K562 (cell line): ENCODE measurements at regions not wholly inside any gene's neighbourhood (a gene's known extent, or its start where the extent isn't known, plus 50 kb on each side); places are given as distances from the start of the nearest gene placed in this dataset.

Experiments
- CEBPG ChIP-seq, 3 experiments: fragments of 200-800 bp in 1 of 3; sonication (Bioruptor generic) in 1 of 3; sonication (generic) in 1 of 3; formaldehyde crosslinking in 1 of 3; IDR thresholded peaks in 2 of 3; conservative IDR thresholded peaks in 1 of 3; 2 replicates each; pipeline versions ENCODE4 v1.6.1 to v1.8.0; 2016 to 2022; ENCODE audit warnings: missing compliant biosample characterization in 2 of 3, missing genetic modification characterization in 2 of 3, mild to moderate bottlenecking in 1 of 3, missing genetic modification reagents in 1 of 3
- GMEB1 ChIP-seq: fragments of 250-450 bp; sonication (Bioruptor Pico); IDR thresholded peaks from 2 replicates; pipeline ENCODE4 v1.4.0; 2020; ENCODE audit warnings: mild to moderate bottlenecking
- MGA ChIP-seq: fragments of 450-650 bp; IDR thresholded peaks from 2 replicates; pipeline ENCODE4 v1.6.1; 2016; ENCODE audit warnings: mild to moderate bottlenecking, moderate library complexity
- POLR2AphosphoS2 ChIP-seq: IDR thresholded peaks from 2 replicates; pipeline ENCODE4 v1.6.1; 2012; ENCODE audit warnings: low read length, improper control_type of control experiment
- ZBTB11 ChIP-seq, 3 experiments: fragments of 200-800 bp in 1 of 3; fragments of 250-450 bp in 1 of 3; fragments of 450-650 bp in 1 of 3; sonication (Bioruptor Pico) in 1 of 3; sonication (Bioruptor generic) in 1 of 3; formaldehyde crosslinking in 1 of 3; IDR thresholded peaks; 2 replicates each; pipeline versions ENCODE4 v1.6.1 to v1.8.0; 2016 to 2022; ENCODE audit warnings: mild to moderate bottlenecking in 2 of 3, missing genetic modification characterization in 2 of 3, missing compliant biosample characterization in 1 of 3, moderate library complexity in 1 of 3
- ZNF354B ChIP-seq: fragments of 250-450 bp; sonication (Bioruptor Pico); IDR thresholded peaks from 2 replicates; pipeline ENCODE4 v1.4.0; 2020
- ZNF77 ChIP-seq: fragments of 250-450 bp; sonication (Bioruptor Pico); IDR thresholded peaks from 2 replicates; pipeline ENCODE4 v1.5.0; 2020

GRCh38 chr6:28751514-28751913 lies 172.3 kb downstream of the TRIM27 start (continued):
- TF ChIP-seq MGA: no peak
- no peak for TF ChIP-seq CEBPG (CRISPR knock-in tag; IDR thresholded peaks at IDR 0.05)
- no peak for TF ChIP-seq CEBPG (tag; conservative IDR thresholded peaks at IDR 0.05 in 1 of 2, IDR thresholded peaks at IDR 0.05 in 1 of 2)
- no peak for TF ChIP-seq ZNF77 (CRISPR knock-in tag)
- no peak for TF ChIP-seq ZBTB11 (CRISPR knock-in tag; IDR thresholded peaks at IDR 0.05)
- no peak for TF ChIP-seq POLR2AphosphoS2
- TF ChIP-seq ZNF354B (CRISPR knock-in tag): no peak
- TF ChIP-seq GMEB1: no peak
